ENCODE measurements at regions not wholly inside any gene's neighbourhood (a gene's known extent, or its start where the extent isn't known, plus 50 kb on each side); places are given as distances from the start of the nearest gene placed in this dataset.

DNA sequence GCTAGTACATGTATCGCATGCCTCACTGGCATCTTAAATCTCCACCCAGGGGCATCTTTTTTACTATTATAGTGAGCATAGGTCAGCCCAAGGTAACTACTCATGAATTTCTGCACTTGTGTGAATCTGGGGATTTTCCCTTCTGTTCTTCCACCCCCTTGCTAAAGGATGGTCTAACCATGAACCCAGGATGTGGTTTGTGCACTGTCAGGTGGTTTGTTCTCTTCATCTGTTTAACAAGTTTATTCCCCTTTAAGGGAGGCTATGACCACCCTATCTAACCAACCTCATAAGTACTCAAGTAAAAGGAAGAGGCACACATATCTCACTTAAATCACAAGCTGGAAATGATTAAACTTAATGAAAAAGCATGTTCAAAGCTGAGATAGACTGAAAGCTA is 243.0 kb downstream of the RPRM start:
- no peak overlapping the region for H2BK120ac ChIP-seq (ENCODE audit: low read depth, low read length)
- WGBS: no CpG with 5 or more reads among the region's 1 CpG
- no peak overlapping the region for H3K14ac ChIP-seq (ENCODE audit: low read length in 2 of 2)
- no peaks in the 10 kb centered on the region for H3K27me3 ChIP-seq (ENCODE audit: control insufficient read depth in 1 of 2, insufficient read depth in 1 of 2, low read length in 2 of 2)
- H4K91ac ChIP-seq (ENCODE audit: low read length): no peak overlapping the region
- no peaks in the 10 kb centered on the region for H3K4me1 ChIP-seq (ENCODE audit: control insufficient read depth, insufficient read depth, low read depth, low read length)
- no peaks in the 10 kb centered on the region for H3K36me3 ChIP-seq (ENCODE audit: control insufficient read depth in 1 of 2, insufficient read depth in 2 of 2, low read depth in 1 of 2, low read length in 2 of 2)
- H3K79me1 ChIP-seq (replicated peaks; ENCODE audit: low read length, poor library complexity, severe bottlenecking): no peaks in the 10 kb centered on the region
- H2BK5ac ChIP-seq (ENCODE audit: low read depth, low read length, poor library complexity, severe bottlenecking): no peak overlapping the region
- H3K23ac ChIP-seq (ENCODE audit: low read length in 2 of 2): no peak overlapping the region
- H3K4me3 ChIP-seq (ENCODE audit: insufficient read depth in 1 of 2, low read depth in 1 of 2, low read length in 2 of 2): no peak overlapping the region
- H3K4me2 ChIP-seq (ENCODE audit: low read length, poor library complexity, severe bottlenecking): no peak overlapping the region
- H2BK15ac ChIP-seq (ENCODE audit: low read depth, poor library complexity, severe bottlenecking): no peak overlapping the region
- no peak overlapping the region for H2AFZ ChIP-seq (ENCODE audit: low read depth, low read length)
- H4K8ac ChIP-seq (ENCODE audit: low read length): no peak overlapping the region
- H3K4ac ChIP-seq (ENCODE audit: low read depth in 1 of 2, low read length in 2 of 2): no peak overlapping the region
- no peak overlapping the region for H2BK12ac ChIP-seq (ENCODE audit: low read length in 2 of 2)
- H3K9ac ChIP-seq (ENCODE audit: low read length): no peak overlapping the region
- H3K18ac ChIP-seq (ENCODE audit: low read depth in 1 of 2, low read length in 2 of 2): no peak overlapping the region
- H3K9me3 ChIP-seq (ENCODE audit: control insufficient read depth, low read length): peaks cover 15% of the 10 kb centered on the region
- no peak for DNase-seq
- H2AK5ac ChIP-seq (ENCODE audit: low read length, severe bottlenecking): no peak overlapping the region
- no peak overlapping the region for H3K27ac ChIP-seq (ENCODE audit: low read length, poor library complexity, severe bottlenecking)

DNA sequence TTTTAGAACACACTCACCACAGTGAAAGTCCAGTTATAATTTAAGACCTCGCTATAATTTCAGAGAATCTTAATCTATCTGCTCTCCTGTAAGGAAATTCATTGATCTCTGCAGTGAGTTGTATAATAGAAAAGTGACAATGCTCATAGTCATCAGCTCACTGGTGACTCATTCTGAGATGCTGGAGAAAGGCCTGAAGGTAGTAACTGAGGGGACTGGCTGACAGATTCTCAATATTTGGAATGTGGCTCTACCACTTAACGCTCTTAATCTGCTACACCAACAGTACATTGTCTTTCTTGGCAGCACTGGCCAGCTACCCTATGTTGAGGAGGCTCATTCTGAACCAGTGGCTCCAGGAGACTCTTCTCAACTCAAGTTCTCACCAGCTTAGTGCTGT is 246.1 kb downstream of the RPRM start:
- H2BK15ac ChIP-seq (ENCODE audit: low read depth, poor library complexity, severe bottlenecking): no peak overlapping the region
- H3K27ac ChIP-seq (ENCODE audit: low read length, poor library complexity, severe bottlenecking): no peak overlapping the region
- no peak overlapping the region for H3K18ac ChIP-seq (ENCODE audit: low read depth in 1 of 2, low read length in 2 of 2)
- H2BK5ac ChIP-seq (ENCODE audit: low read depth, low read length, poor library complexity, severe bottlenecking): no peak overlapping the region
- no peak overlapping the region for H3K14ac ChIP-seq (ENCODE audit: low read length in 2 of 2)
- 55% methylated on average over 1 of the region's 2 CpGs for WGBS
- no peak overlapping the region for H3K4me2 ChIP-seq (ENCODE audit: low read length, poor library complexity, severe bottlenecking)
- no peaks in the 10 kb centered on the region for H3K4me1 ChIP-seq (ENCODE audit: control insufficient read depth, insufficient read depth, low read depth, low read length)
- no peak overlapping the region for H2AK5ac ChIP-seq (ENCODE audit: low read length, severe bottlenecking)
- H3K36me3 ChIP-seq (ENCODE audit: control insufficient read depth in 1 of 2, insufficient read depth in 2 of 2, low read depth in 1 of 2, low read length in 2 of 2): no peaks in the 10 kb centered on the region
- no peak overlapping the region for H4K91ac ChIP-seq (ENCODE audit: low read length)
- peaks cover 15% of the 10 kb centered on the region for H3K9me3 ChIP-seq (ENCODE audit: control insufficient read depth, low read length)
- H3K23ac ChIP-seq (ENCODE audit: low read length in 2 of 2): no peak overlapping the region
- DNase-seq: no peak
- H2BK12ac ChIP-seq (ENCODE audit: low read length in 2 of 2): no peak overlapping the region
- no peak overlapping the region for H2AFZ ChIP-seq (ENCODE audit: low read depth, low read length)
- H2BK120ac ChIP-seq (ENCODE audit: low read depth, low read length): no peak overlapping the region
- H3K9ac ChIP-seq (ENCODE audit: low read length): no peak overlapping the region
- no peak overlapping the region for H4K8ac ChIP-seq (ENCODE audit: low read length)
- no peak overlapping the region for H3K4me3 ChIP-seq (ENCODE audit: insufficient read depth in 1 of 2, low read depth in 1 of 2, low read length in 2 of 2)
- H3K4ac ChIP-seq (ENCODE audit: low read depth in 1 of 2, low read length in 2 of 2): no peak overlapping the region
- no peaks in the 10 kb centered on the region for H3K27me3 ChIP-seq (ENCODE audit: control insufficient read depth in 1 of 2, insufficient read depth in 1 of 2, low read length in 2 of 2)
- H3K79me1 ChIP-seq (replicated peaks; ENCODE audit: low read length, poor library complexity, severe bottlenecking): no peaks in the 10 kb centered on the region

DNA sequence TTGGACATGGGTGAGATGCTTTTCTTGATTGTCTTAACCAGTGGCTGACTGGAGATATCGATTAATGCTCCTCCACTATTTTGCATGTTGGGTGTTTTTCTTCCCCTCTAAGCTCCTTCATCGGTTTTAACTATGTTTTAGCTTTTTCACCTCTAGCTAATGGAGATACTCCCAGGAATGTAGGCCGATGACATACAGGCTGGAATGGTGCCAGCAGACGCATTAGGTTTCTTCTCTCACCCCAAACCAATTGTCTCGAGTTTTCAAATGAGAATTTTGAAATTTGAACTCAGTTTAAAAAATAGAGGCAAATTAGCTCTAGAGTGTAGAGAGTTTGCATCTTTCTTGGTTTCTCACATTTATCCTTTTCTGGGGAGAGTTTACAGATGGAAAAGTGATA is 247.6 kb downstream of the RPRM start:
- H3K4ac ChIP-seq (ENCODE audit: low read depth in 1 of 2, low read length in 2 of 2): no peak overlapping the region
- no peak overlapping the region for H2BK5ac ChIP-seq (ENCODE audit: low read depth, low read length, poor library complexity, severe bottlenecking)
- H3K14ac ChIP-seq (ENCODE audit: low read length in 2 of 2): no peak overlapping the region
- no peak overlapping the region for H3K23ac ChIP-seq (ENCODE audit: low read length in 2 of 2)
- H2BK120ac ChIP-seq (ENCODE audit: low read depth, low read length): no peak overlapping the region
- H3K79me1 ChIP-seq (replicated peaks; ENCODE audit: low read length, poor library complexity, severe bottlenecking): no peaks in the 10 kb centered on the region
- no peak overlapping the region for H3K9ac ChIP-seq (ENCODE audit: low read length)
- no peak overlapping the region for H4K8ac ChIP-seq (ENCODE audit: low read length)
- no peak overlapping the region for H2AFZ ChIP-seq (ENCODE audit: low read depth, low read length)
- H3K4me3 ChIP-seq (ENCODE audit: insufficient read depth in 1 of 2, low read depth in 1 of 2, low read length in 2 of 2): no peak overlapping the region
- no peak overlapping the region for H2BK15ac ChIP-seq (ENCODE audit: low read depth, poor library complexity, severe bottlenecking)
- H3K27ac ChIP-seq (ENCODE audit: low read length, poor library complexity, severe bottlenecking): no peak overlapping the region
- no peaks in the 10 kb centered on the region for H3K27me3 ChIP-seq (ENCODE audit: control insufficient read depth in 1 of 2, insufficient read depth in 1 of 2, low read length in 2 of 2)
- H3K9me3 ChIP-seq (ENCODE audit: control insufficient read depth, low read length): peaks cover 16% of the 10 kb centered on the region
- WGBS: 73% methylated on average over 5 of the region's 5 CpGs
- H3K36me3 ChIP-seq (ENCODE audit: control insufficient read depth in 1 of 2, insufficient read depth in 2 of 2, low read depth in 1 of 2, low read length in 2 of 2): no peaks in the 10 kb centered on the region
- no peak overlapping the region for H4K91ac ChIP-seq (ENCODE audit: low read length)
- H3K4me2 ChIP-seq (ENCODE audit: low read length, poor library complexity, severe bottlenecking): no peak overlapping the region
- H2BK12ac ChIP-seq (ENCODE audit: low read length in 2 of 2): no peak overlapping the region
- no peak overlapping the region for H2AK5ac ChIP-seq (ENCODE audit: low read length, severe bottlenecking)
- H3K18ac ChIP-seq (ENCODE audit: low read depth in 1 of 2, low read length in 2 of 2): no peak overlapping the region
- no peaks in the 10 kb centered on the region for H3K4me1 ChIP-seq (ENCODE audit: control insufficient read depth, insufficient read depth, low read depth, low read length)
- DNase-seq: no peak

DNA sequence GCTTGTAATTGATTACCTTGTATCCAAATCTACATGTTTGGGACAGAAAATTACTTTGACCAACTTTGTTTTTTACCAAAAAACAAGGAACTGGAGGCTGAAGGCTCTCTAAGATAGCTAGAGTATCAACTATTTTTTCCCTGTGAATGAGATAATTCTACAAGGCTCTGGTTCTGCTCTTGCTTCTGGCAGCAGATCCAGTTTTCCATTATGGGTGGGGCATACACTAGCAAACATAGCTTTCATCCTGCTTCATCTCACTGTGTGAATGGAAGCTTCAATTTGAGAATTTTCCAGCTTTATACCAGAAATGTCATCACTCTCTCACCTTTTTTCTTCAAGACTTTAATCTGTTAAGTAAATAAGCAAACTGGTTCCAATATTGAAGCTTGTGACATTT is 249.7 kb downstream of the RPRM start:
- Histone ChIP-seq H3K79me1 (replicated peaks; ENCODE audit: low read length, poor library complexity, severe bottlenecking) (no peaks in the 10 kb centered on the region), H3K18ac (ENCODE audit: low read depth in 1 of 2, low read length in 2 of 2) (no peak overlapping the region), H3K14ac (ENCODE audit: low read length in 2 of 2) (no peak overlapping the region), H3K36me3 (ENCODE audit: control insufficient read depth in 1 of 2, insufficient read depth in 2 of 2, low read depth in 1 of 2, low read length in 2 of 2) (no peaks in the 10 kb centered on the region), H2BK5ac (ENCODE audit: low read depth, low read length, poor library complexity, severe bottlenecking) (no peak overlapping the region), H2AFZ (ENCODE audit: low read depth, low read length) (no peak overlapping the region), H3K27me3 (ENCODE audit: control insufficient read depth in 1 of 2, insufficient read depth in 1 of 2, low read length in 2 of 2) (no peaks in the 10 kb centered on the region), H4K91ac (ENCODE audit: low read length) (no peak overlapping the region), H4K8ac (ENCODE audit: low read length) (no peak overlapping the region), H2BK12ac (ENCODE audit: low read length in 2 of 2) (no peak overlapping the region), H3K23ac (ENCODE audit: low read length in 2 of 2) (no peak overlapping the region), H3K4me1 (ENCODE audit: control insufficient read depth, insufficient read depth, low read depth, low read length) (no peaks in the 10 kb centered on the region), H2BK120ac (ENCODE audit: low read depth, low read length) (no peak overlapping the region), H2BK15ac (ENCODE audit: low read depth, poor library complexity, severe bottlenecking) (no peak overlapping the region), H3K9me3 (ENCODE audit: control insufficient read depth, low read length) (peaks cover 15% of the 10 kb centered on the region), H3K27ac (ENCODE audit: low read length, poor library complexity, severe bottlenecking) (no peak overlapping the region), H3K4me2 (ENCODE audit: low read length, poor library complexity, severe bottlenecking) (no peak overlapping the region), H3K9ac (ENCODE audit: low read length) (no peak overlapping the region), H3K4ac (ENCODE audit: low read depth in 1 of 2, low read length in 2 of 2) (no peak overlapping the region), H3K4me3 (ENCODE audit: insufficient read depth in 1 of 2, low read depth in 1 of 2, low read length in 2 of 2) (no peak overlapping the region), H2AK5ac (ENCODE audit: low read length, severe bottlenecking) (no peak overlapping the region)
- no peak for DNase-seq

Data from mesenchymal stem cell (in vitro differentiated cells and primary cell).